MM.1S (cell line): ENCODE measurements at regions not wholly inside any gene's neighbourhood (a gene's known extent, or its start where the extent isn't known, plus 50 kb on each side); places are given as distances from the start of the nearest gene placed in this dataset.
"Not testable (repeated sequence)": the region's sequence is repeated elsewhere in the genome, so short reads cannot be mapped to it uniquely, and the experiment has no call there.

Experiments
- DNase-seq: peaks from one replicate; pipeline ENCODE4 v3.0.0-alpha.2; 2015
- H2AFZ ChIP-seq: fragments of 300-600 bp; sonication (generic); 2 replicates; pipeline ENCODE4 v1.6.0; 2016; ENCODE audit warnings: antibody characterized with exemption, low read length
- H3F3A ChIP-seq: fragments of 300-600 bp; sonication (generic); 2 replicates; pipeline ENCODE4 v1.6.1; 2016; ENCODE audit warnings: mild to moderate bottlenecking, antibody characterized with exemption, low read length, moderate library complexity, mixed read lengths; ENCODE audit not compliant: insufficient read depth
- H3K27ac ChIP-seq: fragments of 300-600 bp; sonication (generic); 2 replicates; pipeline ENCODE4 v1.5.1; 2016; ENCODE audit warnings: mild to moderate bottlenecking, low read length
- H3K27me3 ChIP-seq: fragments of 300-600 bp; sonication (generic); replicated peaks from 2 replicates; pipeline ENCODE4 v1.6.0; 2016; ENCODE audit warnings: low read length; ENCODE audit not compliant: insufficient read depth
- H3K36me3 ChIP-seq: fragments of 300-600 bp; sonication (generic); replicated peaks from 2 replicates; pipeline ENCODE4 v1.6.1; 2016; ENCODE audit warnings: mild to moderate bottlenecking, low read length, mixed read lengths; ENCODE audit not compliant: insufficient read depth
- H3K4me1 ChIP-seq: fragments of 300-600 bp; sonication (generic); 2 replicates; pipeline ENCODE4 v1.6.1; 2016; ENCODE audit warnings: low read length, mixed read lengths
- H3K4me2 ChIP-seq: fragments of 300-600 bp; sonication (generic); 2 replicates; pipeline ENCODE4 v1.6.0; 2016; ENCODE audit warnings: low read depth, low read length
- H3K4me3 ChIP-seq: fragments of 300-600 bp; sonication (generic); 2 replicates; pipeline ENCODE4 v1.5.1; 2016; ENCODE audit warnings: low read length, mixed read lengths
- H3K79me2 ChIP-seq: fragments of 300-600 bp; sonication (generic); 2 replicates; pipeline ENCODE4 v1.6.1; 2016; ENCODE audit warnings: mixed run types, low read length, mixed read lengths
- H3K9ac ChIP-seq: fragments of 300-600 bp; sonication (generic); 2 replicates; pipeline ENCODE4 v1.6.1; 2016; ENCODE audit warnings: low read length, mixed read lengths
- H3K9me2 ChIP-seq: fragments of 300-600 bp; sonication (generic); replicated peaks from 2 replicates; pipeline ENCODE4 v1.6.1; 2016; ENCODE audit warnings: mild to moderate bottlenecking, low read length, mixed read lengths; ENCODE audit not compliant: insufficient read depth
- H3K9me3 ChIP-seq: fragments of 300-600 bp; sonication (generic); replicated peaks from 2 replicates; pipeline ENCODE4 v1.6.1; 2016; ENCODE audit warnings: mild to moderate bottlenecking, low read length, mixed read lengths; ENCODE audit not compliant: insufficient read depth
- H4K20me1 ChIP-seq: fragments of 300-600 bp; sonication (generic); 2 replicates; pipeline ENCODE4 v1.6.1; 2016; ENCODE audit warnings: mild to moderate bottlenecking, low read length, moderate library complexity, mixed read lengths; ENCODE audit not compliant: insufficient read depth
- EZH2 ChIP-seq: fragments of 300-600 bp; sonication (generic); optimal IDR thresholded peaks from 2 replicates; pipeline ENCODE3; 2017; ENCODE audit warnings: low read depth, mild to moderate bottlenecking, antibody characterized with exemption, low read length, mixed read lengths
- EZH2phosphoT487 ChIP-seq: fragments of 300-600 bp; sonication (generic); IDR thresholded peaks from 2 replicates; pipeline ENCODE4 v1.6.1; 2018; ENCODE audit warnings: antibody characterized with exemption, low read length
- TF ChIP-seq, protein P1 (sequence below): fragments of 300-600 bp; sonication (generic); IDR thresholded peaks from 2 replicates; pipeline ENCODE4 v1.5.1; 2016; ENCODE audit warnings: antibody characterized with exemption, low read length, mixed read lengths

- H3K36me3 ChIP-seq, result no peaks in the 10 kb centered on the region
- H3K9ac ChIP-seq, result no peak overlapping the region
- no peak overlapping the region for H3K4me3 ChIP-seq
- no peaks in the 10 kb centered on the region for H3K79me2 ChIP-seq
- H3K27ac ChIP-seq, result no peak overlapping the region
- no peak overlapping the region for H2AFZ ChIP-seq
- H3K9me3 ChIP-seq, result no peaks in the 10 kb centered on the region
- TF ChIP-seq EZH2phosphoT487, result no peak
- H3K27me3 ChIP-seq, result no peaks in the 10 kb centered on the region
- H3F3A ChIP-seq, result no peaks in the 10 kb centered on the region
- no peaks in the 10 kb centered on the region for H3K9me2 ChIP-seq
- no peaks in the 10 kb centered on the region for H4K20me1 ChIP-seq
- no peak for DNase-seq
- H3K4me1 ChIP-seq, result no peaks in the 10 kb centered on the region
- H3K4me2 ChIP-seq, result no peak overlapping the region
Measured at GRCh38 chr4:167887726-167888125, 204.6 kb upstream of the ANXA10 start.

GRCh38 chr4:167890226-167890625 lies 202.1 kb upstream of the ANXA10 start:
- Histone ChIP-seq H4K20me1 (no peaks in the 10 kb centered on the region), H3K4me1 (no peaks in the 10 kb centered on the region), H2AFZ (no peak overlapping the region), H3K4me3 (no peak overlapping the region), H3K4me2 (no peak overlapping the region), H3F3A (no peaks in the 10 kb centered on the region), H3K27me3 (no peaks in the 10 kb centered on the region), H3K36me3 (no peaks in the 10 kb centered on the region), H3K9ac (no peak overlapping the region), H3K79me2 (no peaks in the 10 kb centered on the region), H3K9me2 (no peaks in the 10 kb centered on the region), H3K27ac (no peak overlapping the region), H3K9me3 (no peaks in the 10 kb centered on the region)
- no peak for DNase-seq
- TF ChIP-seq, protein P1, sequence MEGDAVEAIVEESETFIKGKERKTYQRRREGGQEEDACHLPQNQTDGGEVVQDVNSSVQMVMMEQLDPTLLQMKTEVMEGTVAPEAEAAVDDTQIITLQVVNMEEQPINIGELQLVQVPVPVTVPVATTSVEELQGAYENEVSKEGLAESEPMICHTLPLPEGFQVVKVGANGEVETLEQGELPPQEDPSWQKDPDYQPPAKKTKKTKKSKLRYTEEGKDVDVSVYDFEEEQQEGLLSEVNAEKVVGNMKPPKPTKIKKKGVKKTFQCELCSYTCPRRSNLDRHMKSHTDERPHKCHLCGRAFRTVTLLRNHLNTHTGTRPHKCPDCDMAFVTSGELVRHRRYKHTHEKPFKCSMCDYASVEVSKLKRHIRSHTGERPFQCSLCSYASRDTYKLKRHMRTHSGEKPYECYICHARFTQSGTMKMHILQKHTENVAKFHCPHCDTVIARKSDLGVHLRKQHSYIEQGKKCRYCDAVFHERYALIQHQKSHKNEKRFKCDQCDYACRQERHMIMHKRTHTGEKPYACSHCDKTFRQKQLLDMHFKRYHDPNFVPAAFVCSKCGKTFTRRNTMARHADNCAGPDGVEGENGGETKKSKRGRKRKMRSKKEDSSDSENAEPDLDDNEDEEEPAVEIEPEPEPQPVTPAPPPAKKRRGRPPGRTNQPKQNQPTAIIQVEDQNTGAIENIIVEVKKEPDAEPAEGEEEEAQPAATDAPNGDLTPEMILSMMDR, result no peak
- no peak for TF ChIP-seq EZH2phosphoT487
- TF ChIP-seq EZH2, result no peak

- H3K36me3 ChIP-seq, result no peaks in the 10 kb centered on the region
- no peak overlapping the region for H3K4me3 ChIP-seq
- no peak for DNase-seq
- no peaks in the 10 kb centered on the region for H3K4me1 ChIP-seq
- H4K20me1 ChIP-seq, result no peaks in the 10 kb centered on the region
- no peak overlapping the region for H3K27ac ChIP-seq
- no peaks in the 10 kb centered on the region for H3K9me3 ChIP-seq
- no peaks in the 10 kb centered on the region for H3K79me2 ChIP-seq
- no peak overlapping the region for H3K4me2 ChIP-seq
- H3K9ac ChIP-seq, result no peak overlapping the region
- no peak overlapping the region for H2AFZ ChIP-seq
- no peak for TF ChIP-seq EZH2phosphoT487
- no peak for TF ChIP-seq EZH2
- TF ChIP-seq, protein P1, result no peak
- H3F3A ChIP-seq, result no peaks in the 10 kb centered on the region
- no peaks in the 10 kb centered on the region for H3K9me2 ChIP-seq
- no peaks in the 10 kb centered on the region for H3K27me3 ChIP-seq
Measured at GRCh38 chr4:167893531-167893930, 198.8 kb upstream of the ANXA10 start.

DNA sequence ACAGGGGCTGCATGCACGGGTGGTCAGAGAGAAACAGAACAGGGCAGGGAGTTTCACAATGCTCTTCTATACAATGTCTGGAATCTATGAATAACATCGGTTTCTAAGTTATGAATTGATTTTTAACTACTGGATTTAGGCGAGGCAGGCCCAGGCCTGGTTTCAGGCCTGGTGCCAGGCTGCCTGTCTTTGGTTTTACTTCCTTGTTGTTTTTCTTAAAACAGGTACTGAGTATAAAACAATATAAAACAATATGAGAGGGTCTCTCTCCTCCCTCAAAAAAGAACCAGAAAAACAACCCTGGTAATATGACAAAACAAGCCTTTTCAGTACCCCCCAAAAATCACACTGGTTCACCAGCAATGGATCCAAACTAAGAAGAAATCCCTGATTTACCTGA lies 196.1 kb upstream of the ANXA10 start:
- not testable (repeated sequence) for H3K9me2 ChIP-seq, H3F3A ChIP-seq, H3K4me3 ChIP-seq, H4K20me1 ChIP-seq, H3K9ac ChIP-seq, H3K4me1 ChIP-seq, H3K27me3 ChIP-seq, H3K36me3 ChIP-seq, H3K27ac ChIP-seq, H3K79me2 ChIP-seq, H3K9me3 ChIP-seq, H3K4me2 ChIP-seq, DNase-seq, H2AFZ ChIP-seq
